C1 segment of cervical spinal cord (tissue), 14 donors: ENCODE measurements at regions not wholly inside any gene's neighbourhood (a gene's known extent, or its start where the extent isn't known, plus 50 kb on each side); places are given as distances from the start of the nearest gene placed in this dataset.
"Not testable (repeated sequence)": the region's sequence is repeated elsewhere in the genome, so short reads cannot be mapped to it uniquely, and the experiment has no call there.

ENCODE experiments used
- DNase-seq, 14 donors: peaks; one replicate each; lab custom pipeline; 2025; lab: John Stamatoyannopoulos, UW

- DNase-seq, result no peak
Measured at GRCh38 chrX:121853762-121854613, 806.6 kb downstream of the GLUD2 start.

- DNase-seq, result no peak
Measured at GRCh38 chrX:121854614-121854911, 807.2 kb downstream of the GLUD2 start.

GRCh38 chrX:121858867-121859647, 811.6 kb downstream of the GLUD2 start:
- no peak for DNase-seq

- DNase-seq, result no peak
Measured at GRCh38 chrX:121863976-121864375, 816.6 kb downstream of the GLUD2 start.

GRCh38 chrX:121864561-121864960, 817.2 kb downstream of the GLUD2 start:
- no peak for DNase-seq

- DNase-seq, result no peak
Measured at GRCh38 chrX:121869876-121870477, 822.6 kb downstream of the GLUD2 start.

GRCh38 chrX:121871122-121871521, 823.7 kb downstream of the GLUD2 start:
- DNase-seq, result no peak

GRCh38 chrX:121876305-121876704, 828.9 kb downstream of the GLUD2 start:
- no peak for DNase-seq

GRCh38 chrX:121877337-121877736, 829.9 kb downstream of the GLUD2 start:
- not testable (repeated sequence) for DNase-seq

GRCh38 chrX:121886557-121886956, 839.1 kb downstream of the GLUD2 start:
- no peak for DNase-seq

- DNase-seq, result no peak
Measured at GRCh38 chrX:121894756-121895155, 847.3 kb downstream of the GLUD2 start.

- no peak for DNase-seq
Measured at GRCh38 chrX:121902463-121902862, 855.1 kb downstream of the GLUD2 start.

- DNase-seq, result no peak
Measured at GRCh38 chrX:121903961-121904360, 856.6 kb downstream of the GLUD2 start.

- no peak for DNase-seq
Measured at GRCh38 chrX:121921258-121921657, 873.8 kb downstream of the GLUD2 start.

- no peak for DNase-seq
Measured at GRCh38 chrX:121931567-121931966, 884.2 kb downstream of the GLUD2 start.

- no peak for DNase-seq
Measured at GRCh38 chrX:121932688-121933087, 885.3 kb downstream of the GLUD2 start.

GRCh38 chrX:121949041-121949760, 901.8 kb downstream of the GLUD2 start:
- no peak for DNase-seq

GRCh38 chrX:121958886-121959285, 911.5 kb downstream of the GLUD2 start:
- no peak for DNase-seq

- DNase-seq, result no peak
Measured at GRCh38 chrX:121975671-121976070, 928.3 kb downstream of the GLUD2 start.

- no peak for DNase-seq
Measured at GRCh38 chrX:121987163-121987562, 939.8 kb downstream of the GLUD2 start.

GRCh38 chrX:121987835-121988234, 940.4 kb downstream of the GLUD2 start:
- DNase-seq, result no peak

GRCh38 chrX:122004127-122004526, 956.7 kb downstream of the GLUD2 start:
- no peak for DNase-seq
